Neutrophil (primary cell): ENCODE measurements at regions not wholly inside any gene's neighbourhood (a gene's known extent, or its start where the extent isn't known, plus 50 kb on each side); places are given as distances from the start of the nearest gene placed in this dataset.
"Not testable (repeated sequence)": the region's sequence is repeated elsewhere in the genome, so short reads cannot be mapped to it uniquely, and the experiment has no call there.

Experiments used
- H3K27ac ChIP-seq: fragments of 200-600 bp; sonication (generic); 2 replicates; pipeline ENCODE4 v1.5.1; 2016; ENCODE audit warnings: mild to moderate bottlenecking, moderate library complexity
- H3K27me3 ChIP-seq: fragments of 200-600 bp; sonication (generic); 2 replicates; pipeline ENCODE4 v1.6.0; 2016; ENCODE audit warnings: mild to moderate bottlenecking
- H3K36me3 ChIP-seq: fragments of 200-600 bp; sonication (generic); 2 replicates; pipeline ENCODE4 v1.5.1; 2017
- H3K4me1 ChIP-seq, 2 experiments: fragments of 200-600 bp in 1 of 2; sonication (generic) in 1 of 2; 1 replicate in 1 of 2; 2 replicates in 1 of 2; pipeline versions ENCODE4 v1.5.1 to v1.6.1; 2013 to 2016; ENCODE audit warnings: low read depth in 1 of 2, low read length in 1 of 2, mild to moderate bottlenecking in 1 of 2, moderate library complexity in 1 of 2; ENCODE audit not compliant: control insufficient read depth in 1 of 2, insufficient read depth in 1 of 2
- H3K4me3 ChIP-seq, 2 experiments: fragments of 200-600 bp in 1 of 2; sonication (generic) in 1 of 2; 1 replicate in 1 of 2; 2 replicates in 1 of 2; pipeline ENCODE4 v1.5.1; 2013 to 2016; ENCODE audit warnings: low read depth in 1 of 2, low read length in 1 of 2, mild to moderate bottlenecking in 1 of 2, moderate library complexity in 1 of 2
- H3K9me3 ChIP-seq: fragments of 200-600 bp; sonication (generic); 2 replicates; pipeline ENCODE4 v1.5.1; 2016
- TF ChIP-seq, protein P1 (sequence below): fragments of 200-600 bp; sonication (generic); IDR thresholded peaks from 2 replicates; pipeline ENCODE4 v1.5.1; 2016; ENCODE audit warnings: antibody characterized with exemption

DNA sequence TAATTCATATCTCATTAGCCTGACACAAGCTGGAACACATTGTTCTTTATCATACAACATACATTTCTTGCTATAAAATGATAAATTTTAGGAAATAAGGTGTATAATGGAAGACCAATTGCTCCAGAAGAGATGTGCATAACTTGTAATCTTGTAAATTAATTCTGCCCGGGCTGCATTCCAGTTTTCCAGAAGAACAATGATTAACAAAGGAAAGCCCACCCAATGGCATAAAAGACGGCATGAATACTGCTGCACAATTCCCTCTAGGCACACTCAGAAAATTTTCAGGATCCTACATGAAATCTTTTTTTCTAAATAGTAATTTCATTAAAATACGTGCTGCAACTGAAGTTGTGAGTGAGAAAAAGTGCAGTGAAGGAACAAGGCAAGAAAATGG, 137.4 kb upstream of the KRR1 start:
- no peak overlapping the region for H3K27ac ChIP-seq
- no peaks in the 10 kb centered on the region for H3K4me1 ChIP-seq
- no peaks in the 10 kb centered on the region for H3K9me3 ChIP-seq

DNA sequence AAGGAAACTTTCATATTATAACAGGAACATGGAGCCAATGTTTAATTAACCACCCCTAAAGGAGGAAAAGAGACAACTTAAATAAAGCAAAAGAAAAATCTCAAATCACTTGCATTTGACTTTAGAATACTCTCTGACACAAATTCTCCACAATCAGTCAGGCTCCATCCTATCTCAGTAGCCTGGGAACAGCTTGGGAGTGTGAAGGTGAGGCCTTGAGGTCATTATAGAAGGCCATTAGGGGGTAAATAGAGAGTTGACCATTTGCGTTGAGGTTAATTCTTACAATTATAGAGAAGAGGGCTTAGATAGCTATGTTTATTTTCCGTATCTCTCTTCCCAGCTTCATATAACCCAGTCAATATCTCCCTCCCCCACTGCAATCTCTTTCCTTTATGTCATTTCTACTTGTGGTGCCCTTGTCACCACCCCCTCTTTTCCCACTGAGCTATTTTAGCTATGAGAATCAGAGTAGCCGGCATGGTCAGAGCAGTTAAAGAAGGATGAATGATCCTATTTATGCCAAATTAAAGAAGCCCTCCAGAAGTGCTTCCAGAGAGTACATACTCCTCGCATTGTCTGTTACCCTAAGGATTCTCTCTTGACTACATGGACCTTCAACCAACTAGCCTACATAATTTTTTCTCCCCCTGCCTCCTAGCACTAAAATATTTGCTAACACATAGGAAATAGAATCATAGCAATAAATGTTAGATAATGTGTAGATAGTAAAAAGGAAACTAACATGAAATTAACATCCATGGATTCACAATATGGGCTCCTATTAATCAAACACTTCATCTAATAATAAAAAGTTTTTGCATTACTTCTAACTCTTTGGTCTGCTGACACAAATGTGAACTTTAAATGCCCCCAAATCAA, 135.2 kb upstream of the KRR1 start:
- Histone ChIP-seq H3K4me3 (no peak overlapping the region), H3K27ac (no peak overlapping the region), H3K9me3 (no peaks in the 10 kb centered on the region), H3K36me3 (no peaks in the 10 kb centered on the region), H3K27me3 (no peaks in the 10 kb centered on the region), H3K4me1 (no peaks in the 10 kb centered on the region)
- TF ChIP-seq, protein P1, sequence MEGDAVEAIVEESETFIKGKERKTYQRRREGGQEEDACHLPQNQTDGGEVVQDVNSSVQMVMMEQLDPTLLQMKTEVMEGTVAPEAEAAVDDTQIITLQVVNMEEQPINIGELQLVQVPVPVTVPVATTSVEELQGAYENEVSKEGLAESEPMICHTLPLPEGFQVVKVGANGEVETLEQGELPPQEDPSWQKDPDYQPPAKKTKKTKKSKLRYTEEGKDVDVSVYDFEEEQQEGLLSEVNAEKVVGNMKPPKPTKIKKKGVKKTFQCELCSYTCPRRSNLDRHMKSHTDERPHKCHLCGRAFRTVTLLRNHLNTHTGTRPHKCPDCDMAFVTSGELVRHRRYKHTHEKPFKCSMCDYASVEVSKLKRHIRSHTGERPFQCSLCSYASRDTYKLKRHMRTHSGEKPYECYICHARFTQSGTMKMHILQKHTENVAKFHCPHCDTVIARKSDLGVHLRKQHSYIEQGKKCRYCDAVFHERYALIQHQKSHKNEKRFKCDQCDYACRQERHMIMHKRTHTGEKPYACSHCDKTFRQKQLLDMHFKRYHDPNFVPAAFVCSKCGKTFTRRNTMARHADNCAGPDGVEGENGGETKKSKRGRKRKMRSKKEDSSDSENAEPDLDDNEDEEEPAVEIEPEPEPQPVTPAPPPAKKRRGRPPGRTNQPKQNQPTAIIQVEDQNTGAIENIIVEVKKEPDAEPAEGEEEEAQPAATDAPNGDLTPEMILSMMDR, result no peak

More for the DNA sequence above, 137.4 kb upstream of the KRR1 start:
- Histone ChIP-seq H3K4me3 (no peak overlapping the region), H3K27me3 (no peaks in the 10 kb centered on the region), H3K36me3 (no peaks in the 10 kb centered on the region)
- TF ChIP-seq, protein P1, result no peak

DNA sequence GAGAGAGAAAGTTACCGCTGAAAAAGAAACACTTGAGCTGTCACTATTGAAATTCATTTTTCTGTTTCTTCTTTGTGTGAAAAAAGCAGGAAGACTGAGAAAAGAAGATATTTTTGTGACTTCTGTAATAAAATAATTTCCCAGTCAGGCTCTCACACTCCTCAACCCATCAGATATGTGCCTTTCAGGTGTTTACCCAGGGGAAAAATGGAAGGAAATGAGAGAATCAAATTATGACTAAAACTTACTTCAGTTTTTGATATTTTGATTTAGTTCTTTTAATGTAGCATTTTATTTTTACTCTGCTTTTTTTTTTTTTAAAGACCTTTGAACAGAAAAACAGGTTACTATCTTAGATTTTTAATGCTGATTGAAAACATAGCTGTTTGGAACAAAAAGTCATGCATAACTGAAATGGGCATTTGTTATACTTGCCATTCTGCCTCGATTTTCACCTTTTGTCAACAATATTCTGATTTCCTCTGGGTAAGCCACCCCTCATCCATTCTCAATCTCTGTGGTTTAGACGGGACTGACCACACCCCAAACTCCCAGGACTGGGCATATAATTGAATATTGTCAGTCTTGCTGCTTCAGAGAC, 133.2 kb upstream of the KRR1 start:
- TF ChIP-seq, protein P1, result no peak

DNA sequence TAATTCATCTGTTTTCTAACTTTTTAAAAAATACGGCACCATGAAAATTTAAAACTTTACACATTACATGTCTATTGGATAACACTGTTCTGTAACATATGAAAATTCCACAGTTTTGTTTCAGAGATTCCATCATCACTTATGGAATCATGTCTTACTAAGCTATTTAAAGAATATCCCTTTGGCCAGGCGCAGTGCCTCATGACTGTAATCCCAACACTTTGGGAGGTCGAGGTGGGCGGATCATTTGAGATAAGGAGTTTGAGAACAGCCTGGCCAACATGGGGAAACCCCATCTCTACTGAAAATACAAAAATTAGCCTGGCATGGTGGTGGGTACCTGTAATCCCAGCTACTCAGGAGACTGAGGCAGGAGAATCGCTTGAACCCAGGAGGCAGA, 131.7 kb upstream of the KRR1 start:
- H3K36me3 ChIP-seq, H3K9me3 ChIP-seq, H3K27ac ChIP-seq, H3K4me1 ChIP-seq, H3K4me3 ChIP-seq, H3K27me3 ChIP-seq: not testable (repeated sequence)

More for the DNA sequence above, 133.2 kb upstream of the KRR1 start:
- H3K4me1 ChIP-seq, result no peaks in the 10 kb centered on the region
- no peak overlapping the region for H3K4me3 ChIP-seq
- H3K27ac ChIP-seq, result no peak overlapping the region
- no peaks in the 10 kb centered on the region for H3K36me3 ChIP-seq
- no peaks in the 10 kb centered on the region for H3K9me3 ChIP-seq
- no peaks in the 10 kb centered on the region for H3K27me3 ChIP-seq

DNA sequence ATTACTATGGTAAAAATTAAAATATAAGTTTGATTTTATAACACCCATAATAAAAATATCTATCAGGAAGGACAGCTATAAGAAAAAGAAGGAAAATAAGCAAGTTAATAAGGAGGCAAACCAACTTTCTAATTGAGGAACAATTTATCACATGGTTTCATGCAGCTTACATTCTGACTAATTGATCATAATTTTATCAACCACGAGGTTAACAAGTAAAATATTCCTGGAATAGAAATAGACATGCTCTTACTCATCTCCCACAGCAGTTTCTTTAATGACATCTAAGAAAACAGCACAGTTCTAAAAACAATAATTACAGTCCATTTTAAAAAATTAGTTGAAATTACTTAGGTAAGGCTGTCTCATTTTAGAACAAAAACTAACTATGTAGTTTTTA, 130.8 kb upstream of the KRR1 start:
- no peak overlapping the region for H3K4me3 ChIP-seq
- H3K27ac ChIP-seq, result no peak overlapping the region
- H3K4me1 ChIP-seq, result no peaks in the 10 kb centered on the region
- H3K36me3 ChIP-seq, result no peaks in the 10 kb centered on the region
- H3K27me3 ChIP-seq, result no peaks in the 10 kb centered on the region
- TF ChIP-seq, protein P1, result no peak
- no peaks in the 10 kb centered on the region for H3K9me3 ChIP-seq
